ENCODE measurements at regions not wholly inside any gene's neighbourhood (a gene's known extent, or its start where the extent isn't known, plus 50 kb on each side); places are given as distances from the start of the nearest gene placed in this dataset.

GRCh38 chr2:22826703-22827102 lies 558.3 kb upstream of the KLHL29 start:
- TF ChIP-seq CTCF (IDR thresholded peaks at IDR 0.05; ENCODE audit: insufficient read depth, low read length, poor library complexity, severe bottlenecking): no peak
- TF ChIP-seq EZH2phosphoT487 (conservative IDR thresholded peaks at IDR 0.05; ENCODE audit: low read length): no peak
